Gastrocnemius medialis (tissue), 4 donors: ENCODE measurements at regions not wholly inside any gene's neighbourhood (a gene's known extent, or its start where the extent isn't known, plus 50 kb on each side); places are given as distances from the start of the nearest gene placed in this dataset.

Experiments
- ATAC-seq, 2 donors: fragments of 150-250 bp; one replicate each; pipeline ENCODE4 v1.9.1; 2016
- DNase-seq, 2 donors: peaks; one replicate each; pipeline ENCODE4 v3.0.0-alpha.2; 2019
- H3K27ac ChIP-seq, 4 donors: fragments of 200-600 bp; sonication (generic); 1 replicate in 1 of 4; 2 replicates in 3 of 4; pipeline ENCODE4 v1.5.1; 2016 to 2018; ENCODE audit warnings: mild to moderate bottlenecking in 2 of 4, moderate library complexity in 1 of 4
- H3K27me3 ChIP-seq, 3 donors: fragments of 200-600 bp; sonication (generic) in 2 of 3; 1 replicate in 1 of 3; 2 replicates in 2 of 3; pipeline versions ENCODE4 v1.5.1 to v1.6.0; 2016 to 2019; ENCODE audit warnings: mild to moderate bottlenecking in 1 of 3, moderate library complexity in 1 of 3
- H3K36me3 ChIP-seq, 2 donors: fragments of 200-600 bp; sonication (generic) in 1 of 2; one replicate each; pipeline ENCODE4 v1.5.1; 2017 to 2018
- H3K4me1 ChIP-seq, 2 donors: fragments of 200-600 bp; sonication (generic) in 1 of 2; one replicate each; pipeline ENCODE4 v1.5.1; 2016 to 2017; ENCODE audit warnings: mild to moderate bottlenecking in 2 of 2
- H3K4me3 ChIP-seq, 4 donors: fragments of 200-600 bp; sonication (generic) in 3 of 4; 1 replicate in 1 of 4; 2 replicates in 3 of 4; pipeline ENCODE4 v1.5.1; 2016 to 2019; ENCODE audit warnings: mild to moderate bottlenecking in 2 of 4
- H3K9me3 ChIP-seq, 3 donors: fragments of 200-600 bp; sonication (generic) in 2 of 3; 1 replicate in 1 of 3; 2 replicates in 2 of 3; pipeline ENCODE4 v1.5.1; 2016 to 2019
- CTCF ChIP-seq, 5 experiments: fragments of 450-650 bp in 3 of 5; fragments of 200-600 bp in 2 of 5; sonication (generic) in 2 of 5; IDR thresholded peaks in 4 of 5; conservative IDR thresholded peaks in 1 of 5; 1 replicate in 4 of 5; 2 replicates in 1 of 5; pipeline ENCODE4 v1.5.1; 2016 to 2019; ENCODE audit warnings: antibody characterized with exemption in 5 of 5, mild to moderate bottlenecking in 3 of 5, moderate library complexity in 3 of 5
- POLR2A ChIP-seq, 2 donors: fragments of 450-650 bp; IDR thresholded peaks; one replicate each; pipeline ENCODE4 v1.6.1; 2017; ENCODE audit warnings: antibody characterized with exemption in 2 of 2, mild to moderate bottlenecking in 2 of 2, moderate library complexity in 2 of 2
- in situ Hi-C, 4 donors: fragments of 200-750 bp; cut with MboI; loops; one replicate each; pipeline versions ENCODE4 v1.15.0 to v1.8.0; 2017; ENCODE audit warnings: low sequenced_read_pairs in 4 of 4
- intact Hi-C: fragments of 100-400 bp; cut with DNase I; formaldehyde crosslinking; loops from one replicate; pipeline ENCODE4 v1.15.1; 2023; ENCODE audit warnings: low total_unique reads

- H3K27ac ChIP-seq: no peak overlapping the region
- in situ Hi-C loops (no loop called here), intact Hi-C loops (no loop called here)
- H3K4me3 ChIP-seq: no peak overlapping the region
- no peaks in the 10 kb centered on the region for H3K36me3 ChIP-seq
- H3K4me1 ChIP-seq: peaks cover 9 to 12% of the 10 kb centered on the region in 2 donors
- H3K9me3 ChIP-seq: no peaks in the 10 kb centered on the region
- H3K27me3 ChIP-seq: no peaks in the 10 kb centered on the region
- DNase-seq (no peak), ATAC-seq (no peak)
- TF ChIP-seq CTCF (IDR thresholded peaks at IDR 0.05 in 4 of 5, conservative IDR thresholded peaks at IDR 0.05 in 1 of 5) (no peak), POLR2A (IDR thresholded peaks at IDR 0.05) (no peak)
These were observed 133.6 kb upstream of the ATP1B1 start for GRCh38 chr1:168972887-168973286.

- DNase-seq: no peak
- H3K4me3 ChIP-seq: no peak overlapping the region
- H3K36me3 ChIP-seq: no peaks in the 10 kb centered on the region
- H3K27ac ChIP-seq: no peak overlapping the region
- H3K4me1 ChIP-seq: peaks cover 9 to 12% of the 10 kb centered on the region in 2 donors
- intact Hi-C loops (no loop called here), in situ Hi-C loops (no loop called here)
- no peaks in the 10 kb centered on the region for H3K9me3 ChIP-seq
- TF ChIP-seq CTCF (IDR thresholded peaks at IDR 0.05 in 4 of 5, conservative IDR thresholded peaks at IDR 0.05 in 1 of 5) (no peak), POLR2A (IDR thresholded peaks at IDR 0.05) (no peak)
- no peak for ATAC-seq
- no peaks in the 10 kb centered on the region for H3K27me3 ChIP-seq
These were observed 132.4 kb upstream of the ATP1B1 start for GRCh38 chr1:168974117-168974516.

GRCh38 chr1:168974611-168975010, 131.9 kb upstream of the ATP1B1 start:
- intact Hi-C loops: no loop called here
- Histone ChIP-seq H3K9me3 (no peaks in the 10 kb centered on the region), H3K4me1 (peaks cover 6 to 12% of the 10 kb centered on the region in 2 donors), H3K27ac (no peak overlapping the region), H3K36me3 (no peaks in the 10 kb centered on the region), H3K27me3 (no peaks in the 10 kb centered on the region), H3K4me3 (no peak overlapping the region)
- ATAC-seq (no peak), DNase-seq (no peak)
- in situ Hi-C loops: no loop called here
- no peak for TF ChIP-seq POLR2A (IDR thresholded peaks at IDR 0.05)
- TF ChIP-seq CTCF (IDR thresholded peaks at IDR 0.05 in 4 of 5, conservative IDR thresholded peaks at IDR 0.05 in 1 of 5): no peak

- no peak for TF ChIP-seq CTCF (IDR thresholded peaks at IDR 0.05 in 4 of 5, conservative IDR thresholded peaks at IDR 0.05 in 1 of 5)
- no peak for TF ChIP-seq POLR2A (IDR thresholded peaks at IDR 0.05)
- H3K27ac ChIP-seq: no peak overlapping the region
- intact Hi-C loops (no loop called here), in situ Hi-C loops (no loop called here)
- H3K9me3 ChIP-seq: no peaks in the 10 kb centered on the region
- no peak overlapping the region for H3K4me3 ChIP-seq
- DNase-seq (no peak), ATAC-seq (no peak)
- no peaks in the 10 kb centered on the region for H3K4me1 ChIP-seq
- no peaks in the 10 kb centered on the region for H3K27me3 ChIP-seq
- H3K36me3 ChIP-seq: no peaks in the 10 kb centered on the region
These were observed 130.2 kb upstream of the ATP1B1 start for GRCh38 chr1:168976267-168976666.

GRCh38 chr1:168977618-168978017, 128.9 kb upstream of the ATP1B1 start:
- Histone ChIP-seq H3K4me1 (no peaks in the 10 kb centered on the region), H3K27ac (no peak overlapping the region), H3K27me3 (no peaks in the 10 kb centered on the region), H3K9me3 (no peaks in the 10 kb centered on the region), H3K4me3 (no peak overlapping the region), H3K36me3 (no peaks in the 10 kb centered on the region)
- TF ChIP-seq POLR2A (IDR thresholded peaks at IDR 0.05) (no peak), CTCF (IDR thresholded peaks at IDR 0.05 in 4 of 5, conservative IDR thresholded peaks at IDR 0.05 in 1 of 5) (no peak)
- ATAC-seq: no peak
- no peak for DNase-seq
- in situ Hi-C loops (no loop called here), intact Hi-C loops (no loop called here)
